Neural progenitor cell (in vitro differentiated cells): ENCODE measurements at regions not wholly inside any gene's neighbourhood (a gene's known extent, or its start where the extent isn't known, plus 50 kb on each side); places are given as distances from the start of the nearest gene placed in this dataset.

Experiments used
- CTCF ChIP-seq: fragments of 200-600 bp; sonication (generic); IDR thresholded peaks from 2 replicates; pipeline ENCODE4 v1.5.1; 2017; ENCODE audit warnings: antibody characterized with exemption, mild to moderate bottlenecking
- EZH2phosphoT487 ChIP-seq: fragments of 200-600 bp; sonication (generic); IDR thresholded peaks from 2 replicates; pipeline ENCODE4 v1.6.1; 2017; ENCODE audit warnings: antibody characterized with exemption

- no peak for TF ChIP-seq CTCF
- TF ChIP-seq EZH2phosphoT487, result no peak
These were observed 261.9 kb downstream of the FOXA2 start for GRCh38 chr20:22322513-22322912.
